NCI-H748 (cell line): ENCODE measurements at regions not wholly inside any gene's neighbourhood (a gene's known extent, or its start where the extent isn't known, plus 50 kb on each side); places are given as distances from the start of the nearest gene placed in this dataset.
A peak's percentile ranks its signal among the peaks of the same experiment; 100 is the strongest.
"Not testable (repeated sequence)": the region's sequence is repeated elsewhere in the genome, so short reads cannot be mapped to it uniquely, and the experiment has no call there.

Experiments used
- DNase-seq: peaks from one replicate; lab custom pipeline; 2025; ENCODE audit not compliant: unreplicated experiment; lab: John Stamatoyannopoulos, UW

DNA sequence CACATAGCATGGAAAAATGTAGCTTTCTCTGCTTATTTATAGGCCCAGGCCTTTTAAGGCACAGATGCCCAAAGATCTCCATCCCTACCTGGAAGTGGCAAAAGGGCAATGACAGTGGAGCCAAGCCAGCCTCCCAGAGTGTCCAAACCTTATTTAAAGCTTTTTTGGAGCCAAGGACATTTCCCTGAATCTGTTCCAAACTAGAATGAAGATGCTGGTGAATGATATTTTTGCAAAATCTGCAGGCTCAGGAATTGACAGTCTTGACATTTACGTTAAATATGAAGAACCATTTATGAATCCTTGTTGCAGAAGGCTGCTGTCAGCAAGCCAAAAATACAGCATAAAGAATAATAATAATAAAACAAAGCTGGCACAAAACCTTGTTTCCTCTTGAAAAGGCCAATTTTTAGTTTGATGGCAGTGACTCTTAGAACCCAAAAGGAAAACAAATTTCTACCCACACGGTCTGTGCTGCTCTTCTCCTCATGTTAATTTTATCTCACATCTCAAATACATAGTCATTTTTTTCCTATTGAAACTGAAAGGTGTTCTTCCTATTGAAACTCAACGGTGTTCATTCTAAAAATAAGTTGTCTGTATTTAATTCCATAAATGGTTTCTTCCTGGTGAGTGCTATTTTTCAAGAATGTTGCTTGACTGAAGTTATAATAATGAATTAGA lies 206.3 kb upstream of the TBL1X start:
- no peak for DNase-seq

DNA sequence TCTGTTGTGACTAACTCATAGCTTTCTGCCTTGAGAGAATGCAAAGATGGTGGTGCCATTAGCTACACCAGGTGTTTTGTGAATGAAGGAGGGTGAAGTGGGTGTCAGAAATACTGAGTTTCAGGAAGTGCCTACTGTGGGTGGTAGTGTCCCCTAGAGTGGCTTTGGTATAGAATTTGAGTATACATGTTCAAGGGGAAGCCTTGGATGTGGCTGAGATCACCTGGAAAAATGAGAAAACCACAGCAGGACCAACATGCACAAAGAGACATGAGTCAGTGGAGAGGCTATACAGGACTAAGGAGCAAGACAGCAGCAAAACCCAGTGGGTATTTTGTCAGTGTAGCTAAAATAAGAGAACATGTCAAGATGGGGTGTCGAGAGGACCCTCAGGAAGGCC lies 204.3 kb upstream of the TBL1X start:
- DNase-seq, result no peak

DNA sequence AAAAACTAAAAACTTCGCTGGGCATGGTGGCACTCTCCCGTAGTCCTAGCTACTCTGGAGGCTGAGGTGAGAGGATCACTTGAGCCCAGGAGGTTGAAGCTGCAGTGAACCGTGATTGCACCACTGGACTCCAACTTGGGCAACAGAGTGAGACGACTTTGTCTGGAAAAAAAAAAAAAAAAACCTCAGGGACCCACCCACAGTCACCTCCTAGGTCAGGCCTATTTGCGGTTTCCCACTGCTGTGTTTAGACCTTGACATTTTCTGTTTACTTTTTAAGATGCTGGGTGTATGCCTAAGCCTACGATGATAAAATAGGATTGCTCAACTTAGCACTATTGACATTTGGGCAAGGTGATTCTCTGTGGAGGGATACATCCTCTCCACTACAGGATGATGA lies 197.4 kb upstream of the TBL1X start:
- no peak for DNase-seq

DNA sequence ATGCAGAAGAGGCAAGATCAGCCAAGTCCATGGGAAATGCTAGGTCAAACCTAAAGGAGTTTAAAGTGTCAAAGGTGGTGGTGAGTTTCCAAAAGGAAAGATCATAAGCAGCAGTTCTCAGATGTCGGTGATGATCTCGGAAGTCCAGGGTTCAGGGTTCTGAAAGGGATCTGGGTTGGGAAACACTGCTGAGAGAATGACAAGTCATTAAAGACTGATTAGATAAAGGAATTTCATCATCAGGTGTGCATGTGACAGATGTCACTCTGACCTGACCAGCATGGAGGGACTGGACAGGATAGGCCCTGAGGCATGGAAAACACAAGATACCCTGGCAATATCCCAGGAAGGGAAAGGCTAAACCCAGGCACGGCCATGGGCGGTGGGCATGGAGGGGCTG lies 195.7 kb upstream of the TBL1X start:
- DNase-seq, result no peak

DNA sequence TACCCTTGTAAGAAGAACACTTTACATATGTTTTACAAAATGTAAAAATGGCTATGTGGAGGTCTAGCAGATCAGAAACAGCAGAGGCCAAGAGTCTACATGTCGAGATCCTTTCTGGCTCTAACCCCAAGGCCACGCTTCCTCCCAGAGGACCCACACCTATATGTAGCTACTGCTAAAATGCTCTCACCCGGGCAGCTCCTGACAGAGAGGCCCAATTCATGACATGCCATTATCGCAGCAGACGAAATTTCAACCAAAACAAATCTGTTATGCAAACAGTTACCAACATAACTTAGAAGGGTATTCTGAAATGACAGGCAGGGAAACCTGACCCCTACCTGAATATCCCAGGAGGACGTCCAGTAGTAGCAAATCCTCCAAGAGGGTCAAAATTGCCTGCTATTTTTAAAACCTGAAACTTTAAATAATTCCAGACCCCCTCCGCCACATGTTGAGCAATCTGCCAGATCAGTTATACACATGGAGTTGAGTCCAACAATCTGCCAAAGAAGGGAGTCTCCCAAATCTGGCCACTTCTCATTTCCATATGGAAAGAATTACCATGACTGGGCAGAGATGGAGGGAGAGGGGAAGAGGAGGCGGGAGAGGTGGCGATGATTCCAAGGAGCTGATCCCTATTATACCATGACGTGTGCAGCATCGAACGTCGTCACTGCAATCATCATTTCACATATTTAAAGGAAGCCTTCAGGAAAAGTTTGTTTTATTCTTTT lies 192.9 kb upstream of the TBL1X start:
- no peak for DNase-seq

DNA sequence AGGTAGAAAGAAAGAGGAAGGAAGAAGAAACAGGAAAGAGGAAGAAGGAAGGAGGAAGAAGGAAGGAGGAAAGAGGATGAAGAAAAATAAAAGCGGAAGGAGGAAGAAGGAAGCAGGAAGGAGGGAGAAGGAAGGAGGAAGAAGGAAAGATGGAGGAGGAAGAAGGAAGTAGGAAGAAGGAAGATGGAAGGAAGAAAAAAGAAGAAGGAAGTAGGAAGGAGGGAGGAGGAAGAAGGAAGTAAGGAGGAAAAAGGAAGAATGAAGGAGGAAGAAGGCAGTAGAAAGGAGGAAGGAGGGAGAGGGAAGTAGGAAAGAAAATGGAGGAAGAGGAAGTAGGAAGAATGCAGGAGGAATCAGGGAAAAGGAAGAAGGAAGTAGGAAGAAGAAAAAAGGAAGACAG lies 191.1 kb upstream of the TBL1X start:
- no peak for DNase-seq

DNA sequence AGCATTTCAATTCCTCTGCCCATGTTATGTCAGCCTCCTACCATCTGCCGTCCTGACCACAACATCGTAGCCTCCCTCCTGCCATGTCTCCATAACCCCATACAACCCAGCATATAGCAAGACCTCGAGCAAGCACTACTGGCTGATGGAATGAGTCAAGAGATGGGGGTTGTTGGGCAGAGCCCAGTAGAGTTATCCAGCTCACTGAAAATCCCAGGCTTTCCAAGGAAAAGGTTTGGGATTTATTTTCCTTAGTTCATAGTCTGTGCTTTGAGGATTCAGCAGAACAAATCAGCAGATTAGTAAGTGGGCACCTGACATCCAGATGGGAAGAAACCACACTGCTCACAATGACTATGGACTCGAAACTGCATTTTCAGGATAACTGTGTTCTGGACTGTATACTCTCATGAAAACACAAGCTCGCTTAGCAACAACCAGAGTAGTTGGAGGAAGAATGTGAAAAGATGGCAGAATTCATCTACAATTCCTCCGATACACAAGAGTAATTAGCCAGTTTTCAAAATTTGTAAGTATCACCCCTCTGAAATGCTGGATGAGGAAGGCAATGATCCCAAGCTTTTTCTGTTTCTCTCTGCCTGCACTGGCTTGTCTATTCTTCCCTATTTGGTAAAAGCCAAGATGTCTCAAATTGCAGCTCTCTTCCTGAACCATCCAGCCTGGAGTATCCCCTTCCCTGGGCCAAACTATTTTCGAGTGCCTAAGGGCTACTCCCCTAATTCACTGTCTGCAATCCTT lies 186.2 kb upstream of the TBL1X start:
- no peak for DNase-seq

DNA sequence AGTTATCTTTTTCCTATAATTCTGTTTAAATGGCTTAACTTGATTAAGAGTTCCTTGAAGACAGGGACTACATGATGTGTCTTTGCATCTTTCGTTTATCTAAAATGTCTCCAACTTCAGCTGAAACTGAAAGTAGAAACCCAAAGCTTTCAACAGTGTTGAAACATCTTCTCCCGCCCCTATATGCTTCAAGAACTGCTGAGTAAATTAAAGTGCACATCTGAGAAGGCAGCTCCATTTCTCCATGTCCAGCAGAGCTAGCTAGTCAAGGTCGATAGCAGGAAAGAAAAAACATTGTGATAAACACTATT lies 185.7 kb upstream of the TBL1X start:
- no peak for DNase-seq

DNA sequence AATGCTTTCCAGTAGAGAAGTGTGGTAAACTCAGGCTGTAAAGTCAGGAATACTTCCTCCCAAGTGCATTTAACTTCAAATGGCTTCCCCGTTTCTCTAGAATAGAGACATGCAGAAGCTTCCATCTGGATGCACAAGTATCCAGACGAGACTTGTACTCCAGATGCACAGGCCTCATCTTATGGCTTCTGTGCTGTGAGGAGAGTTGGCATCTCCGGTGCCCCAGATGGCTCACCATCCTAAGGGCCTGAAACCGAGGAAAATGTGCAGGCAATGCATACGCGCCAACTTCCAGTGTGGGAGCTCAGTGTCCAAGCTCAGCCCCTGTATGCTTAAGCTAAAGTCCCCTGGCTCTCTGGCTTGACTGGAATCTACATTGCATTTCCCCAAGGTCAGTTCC lies 184.0 kb upstream of the TBL1X start:
- DNase-seq, result no peak

DNA sequence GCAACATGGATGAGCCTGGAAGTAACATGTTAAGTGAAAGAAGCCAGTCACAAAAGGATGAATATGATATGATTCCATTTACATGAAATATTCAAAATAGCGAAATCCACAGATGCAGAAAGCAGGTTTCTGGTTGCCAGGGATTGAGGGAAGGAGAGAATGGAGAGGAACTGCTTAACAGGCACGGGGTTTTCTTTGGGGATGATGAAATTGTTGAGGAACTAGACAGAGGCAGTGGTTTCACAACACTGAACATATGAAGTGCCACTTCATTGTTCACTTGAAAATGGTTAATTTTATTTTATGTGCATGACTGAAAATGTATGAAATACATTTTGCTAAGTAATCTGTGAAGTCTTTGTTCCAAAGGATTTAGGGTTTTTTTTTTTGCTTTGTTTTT lies 182.5 kb upstream of the TBL1X start:
- DNase-seq, result no peak

DNA sequence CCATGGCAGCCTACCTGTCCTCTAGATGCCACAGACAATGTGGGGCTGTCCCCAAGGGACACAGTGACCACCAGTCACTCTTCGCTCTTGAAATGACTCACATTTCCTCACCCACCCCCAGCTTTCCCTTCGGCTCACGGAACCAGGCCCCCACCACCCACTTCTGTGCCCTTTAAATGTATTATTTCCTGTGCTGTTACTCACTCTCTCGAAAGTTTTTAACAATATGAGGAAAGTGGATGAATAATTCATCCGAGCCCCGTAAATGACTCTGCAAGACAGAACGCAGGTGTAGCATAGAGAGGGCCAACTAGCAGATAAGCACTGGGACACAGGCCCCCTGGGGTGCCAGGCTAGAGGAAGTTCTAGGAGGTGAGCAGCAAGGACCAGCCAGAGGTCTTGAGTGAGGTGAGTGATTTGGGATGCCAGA lies 179.5 kb upstream of the TBL1X start:
- DNase-seq, result no peak

DNA sequence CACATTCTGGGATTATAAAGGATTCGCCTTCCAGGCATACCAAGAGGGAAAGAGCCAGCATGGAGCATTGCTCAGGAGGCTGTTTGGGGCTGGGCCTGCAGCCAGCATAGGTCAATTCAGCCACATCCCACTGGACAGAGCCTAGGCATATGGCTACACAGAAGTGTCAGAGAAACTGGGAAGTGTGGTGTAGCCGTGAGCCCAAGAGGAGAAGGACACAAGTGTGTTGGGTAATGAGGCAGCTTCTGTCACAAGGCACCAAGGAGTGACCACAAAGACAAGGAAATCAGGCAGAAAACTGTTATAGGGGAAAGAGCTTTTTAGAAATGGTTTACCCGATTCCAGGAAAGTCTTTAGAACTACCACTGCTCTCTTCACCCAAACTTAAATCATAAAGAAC lies 178.6 kb upstream of the TBL1X start:
- no peak for DNase-seq

DNA sequence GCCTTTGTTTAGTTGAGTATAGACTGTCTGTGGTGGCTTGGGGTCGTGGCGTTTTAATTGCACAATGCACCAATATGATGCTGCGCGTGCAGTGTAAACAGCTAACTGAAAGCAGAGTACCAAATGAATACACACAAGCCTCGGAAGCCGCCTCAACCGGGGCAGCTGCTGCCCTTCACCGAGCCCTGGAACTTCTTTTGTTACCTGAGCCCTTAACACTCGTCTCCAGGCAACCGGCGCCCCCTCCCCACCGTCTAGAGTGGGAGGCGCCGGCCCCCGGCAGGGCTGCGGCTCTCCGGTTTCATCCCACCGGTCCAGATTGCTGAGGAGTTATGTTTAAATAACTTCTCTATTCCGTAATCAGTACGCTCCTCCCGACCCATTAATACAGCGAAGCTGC lies 173.2 kb upstream of the TBL1X start:
- peak; percentile 98 for DNase-seq

DNA sequence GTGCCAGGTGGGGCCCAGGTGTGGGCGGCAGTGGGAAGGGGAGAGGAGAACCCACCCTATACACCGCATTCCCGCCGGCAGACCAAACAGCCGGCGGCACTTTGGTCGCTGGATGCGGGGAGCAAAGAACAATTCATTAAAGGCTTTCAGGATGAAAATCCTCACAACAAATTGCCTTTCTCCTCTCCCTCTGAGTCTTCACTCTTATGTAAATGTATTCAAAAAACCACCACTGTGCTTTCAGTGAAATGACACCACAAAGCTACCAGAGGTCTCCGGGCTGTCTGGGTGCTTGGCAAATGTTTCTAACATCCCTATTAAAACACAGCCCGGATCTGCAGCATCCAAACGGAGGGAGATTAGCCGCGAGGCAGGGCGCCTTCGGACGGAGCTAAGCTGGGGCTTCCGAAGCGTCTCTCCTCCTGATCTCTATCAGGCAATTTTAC lies 171.8 kb upstream of the TBL1X start:
- peak; percentile 80 for DNase-seq

DNA sequence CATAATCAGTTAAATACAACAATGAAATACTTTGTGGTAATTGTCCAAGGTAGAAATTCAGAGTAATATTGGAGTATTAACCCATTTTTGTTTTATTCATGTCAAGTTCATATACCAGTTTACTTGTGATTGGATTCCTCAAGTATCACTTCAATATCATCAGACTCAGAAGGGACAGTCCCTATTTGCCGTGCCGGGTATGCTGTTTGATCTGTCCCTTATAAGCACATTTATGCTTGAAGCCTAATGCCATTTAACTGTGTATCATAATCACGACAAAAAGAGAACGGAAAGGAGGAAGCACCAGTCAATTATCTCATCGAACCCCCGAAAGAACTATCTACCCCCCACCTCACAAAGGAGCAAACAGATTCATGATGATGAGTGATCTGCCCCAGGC lies 171.0 kb upstream of the TBL1X start:
- DNase-seq, result no peak

DNA sequence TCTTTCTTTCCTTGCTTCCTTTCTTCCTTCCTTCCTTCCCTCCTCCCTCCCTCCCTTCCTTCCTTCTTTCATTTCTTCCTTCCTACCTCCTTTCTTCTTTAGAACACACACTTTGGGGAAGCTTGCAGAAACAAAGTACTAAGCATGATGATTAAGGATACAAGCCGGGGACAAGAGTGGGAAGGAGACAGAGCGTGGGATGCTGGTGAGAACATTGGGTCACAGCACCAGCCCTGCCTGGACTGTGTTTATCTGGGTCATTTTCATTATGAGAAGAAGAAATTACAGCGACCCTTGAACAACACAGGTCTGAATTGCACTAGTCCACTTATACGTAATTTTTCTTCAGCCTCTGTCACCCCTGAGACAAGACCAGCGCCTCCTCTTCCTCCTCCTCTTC lies 169.3 kb upstream of the TBL1X start:
- DNase-seq, result no peak

DNA sequence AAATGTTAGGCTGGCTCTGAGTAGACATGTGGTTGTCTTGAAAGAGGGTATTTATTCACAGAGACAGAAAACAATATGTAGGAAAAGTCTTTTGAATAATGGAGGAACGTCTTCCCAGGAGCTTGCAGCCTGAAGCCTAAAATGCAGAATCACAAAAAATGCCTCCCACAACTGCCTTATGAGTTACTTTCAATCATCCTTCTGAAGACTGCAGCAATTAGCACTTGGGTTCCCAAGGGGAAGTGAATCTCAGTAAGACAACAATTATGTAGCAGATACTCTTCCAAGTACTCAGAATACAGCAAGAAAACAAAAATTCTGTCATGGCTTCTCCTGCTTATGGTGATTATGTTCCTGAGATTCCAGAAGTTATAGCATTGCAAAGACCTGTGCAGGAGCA lies 166.6 kb upstream of the TBL1X start:
- no peak for DNase-seq

DNA sequence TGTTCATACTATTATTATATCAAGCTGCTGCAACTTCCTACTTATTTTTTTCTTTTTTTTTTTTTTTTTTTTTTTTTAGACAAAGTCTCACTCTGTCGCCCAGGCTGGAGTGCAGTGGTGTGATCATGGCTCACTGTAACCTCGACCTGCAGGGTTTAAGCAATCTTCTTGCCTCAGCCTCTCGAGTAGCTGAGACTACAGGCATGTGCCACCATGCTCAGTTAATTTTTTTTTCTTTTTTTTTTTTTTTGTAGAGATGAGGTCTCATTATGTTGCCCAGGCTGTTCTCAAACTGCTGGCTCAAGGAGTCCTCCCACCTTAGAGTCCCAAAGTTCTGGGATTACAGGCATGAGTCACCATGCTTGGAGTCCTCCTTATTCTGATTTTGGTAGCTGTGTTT lies 165.2 kb upstream of the TBL1X start:
- DNase-seq, result not testable (repeated sequence)

DNA sequence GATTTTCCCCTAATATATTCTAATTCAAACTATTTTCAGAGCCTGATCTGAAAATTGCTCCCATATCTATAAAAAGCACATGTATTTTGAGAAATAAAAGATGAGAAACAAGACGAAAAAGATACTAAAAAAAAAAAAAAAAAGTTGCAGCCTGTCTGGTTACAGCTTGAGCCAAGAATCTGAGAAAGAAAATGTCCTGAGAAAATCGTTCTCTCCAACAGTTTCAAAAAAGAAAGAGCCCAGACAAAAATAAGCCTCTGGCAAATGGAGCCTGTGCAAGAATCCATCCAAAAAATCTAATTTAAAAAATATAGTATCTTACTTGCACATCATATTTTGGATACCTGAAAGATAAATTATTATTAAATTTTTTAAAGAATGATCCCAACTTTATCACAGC lies 163.0 kb upstream of the TBL1X start:
- DNase-seq, result no peak

DNA sequence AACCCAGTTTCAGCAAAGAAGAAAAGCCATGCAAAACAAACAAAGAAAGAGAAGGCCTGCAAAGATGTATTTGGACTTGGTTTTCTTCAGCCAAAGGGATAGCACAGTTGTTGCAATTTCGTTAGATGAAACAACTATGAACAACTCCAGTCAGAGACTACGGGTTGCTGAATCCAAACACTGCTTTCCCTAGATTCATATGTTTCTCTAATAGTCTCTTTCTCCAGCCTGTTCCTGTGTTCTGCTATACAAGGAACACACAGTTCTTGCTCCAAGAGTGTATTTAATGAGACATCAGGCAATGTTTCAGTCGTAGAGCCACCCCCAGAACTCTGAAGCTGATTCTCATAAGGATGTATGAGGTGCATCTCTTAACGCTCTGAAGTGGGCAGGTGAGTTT lies 162.5 kb upstream of the TBL1X start:
- DNase-seq, result no peak

DNA sequence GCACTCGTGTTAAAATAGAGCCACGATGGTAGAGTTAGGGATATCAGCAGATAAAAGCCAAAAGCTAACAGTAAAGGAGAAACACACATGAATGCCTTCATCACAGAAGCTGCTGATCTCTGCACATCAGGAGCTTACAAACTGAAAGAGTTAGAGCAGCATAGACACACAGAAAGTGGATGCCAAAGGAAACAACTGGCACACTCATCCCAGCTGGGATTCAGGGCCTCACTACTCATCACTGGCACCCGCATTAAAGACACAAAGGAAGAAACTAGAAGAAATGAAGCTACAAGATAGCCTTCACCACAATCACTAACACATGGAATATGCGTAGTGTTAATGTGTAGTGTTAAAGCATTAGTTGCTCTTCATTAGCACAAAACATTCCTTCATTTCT lies 156.4 kb upstream of the TBL1X start:
- no peak for DNase-seq

DNA sequence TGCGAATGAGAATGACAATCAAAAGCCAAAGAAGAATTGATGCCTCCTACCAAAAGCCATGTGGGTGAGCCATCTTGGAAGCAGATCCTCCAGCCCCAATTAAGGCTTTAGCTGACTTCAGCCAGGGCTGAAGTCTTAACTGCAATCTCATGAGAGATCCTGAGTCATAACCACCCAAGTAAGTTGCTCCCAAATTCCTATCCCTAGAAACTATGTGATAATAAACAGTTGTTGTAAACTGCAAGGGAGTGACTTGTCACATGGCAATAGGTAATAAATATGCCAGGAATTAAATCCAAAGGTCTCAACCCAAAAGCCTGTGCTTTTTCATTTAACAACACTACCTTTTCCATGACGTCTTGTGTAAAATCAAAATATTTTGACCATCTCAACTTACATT lies 154.2 kb upstream of the TBL1X start:
- DNase-seq, result no peak
